ENCODE measurements at regions not wholly inside any gene's neighbourhood (a gene's known extent, or its start where the extent isn't known, plus 50 kb on each side); places are given as distances from the start of the nearest gene placed in this dataset.

DNA sequence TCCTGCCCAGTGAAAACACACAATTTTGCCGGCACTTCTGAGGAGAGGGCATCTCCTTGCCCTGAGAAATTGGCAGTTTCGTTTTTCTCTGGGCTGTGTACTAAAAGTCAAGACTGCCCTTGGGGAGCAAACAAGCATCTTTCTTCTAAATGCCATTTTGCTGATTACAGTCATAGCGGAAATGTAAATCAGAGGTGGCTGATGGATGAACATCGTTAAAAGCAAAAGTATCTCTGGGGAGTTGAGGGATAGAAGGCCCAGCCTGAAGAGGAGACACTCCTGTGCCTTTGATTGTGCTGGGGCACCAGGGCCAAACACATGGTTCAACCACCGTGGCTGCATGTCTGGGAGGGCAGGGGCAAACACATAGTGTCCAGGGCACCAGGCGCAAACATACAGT lies 49.8 kb downstream of the ABCC12 start:
- DNase-seq (ENCODE audit: low read depth): no peak
- H3K4me3 ChIP-seq (ENCODE audit: low read depth, low read length): no peak overlapping the region
- TF ChIP-seq, protein P1, sequence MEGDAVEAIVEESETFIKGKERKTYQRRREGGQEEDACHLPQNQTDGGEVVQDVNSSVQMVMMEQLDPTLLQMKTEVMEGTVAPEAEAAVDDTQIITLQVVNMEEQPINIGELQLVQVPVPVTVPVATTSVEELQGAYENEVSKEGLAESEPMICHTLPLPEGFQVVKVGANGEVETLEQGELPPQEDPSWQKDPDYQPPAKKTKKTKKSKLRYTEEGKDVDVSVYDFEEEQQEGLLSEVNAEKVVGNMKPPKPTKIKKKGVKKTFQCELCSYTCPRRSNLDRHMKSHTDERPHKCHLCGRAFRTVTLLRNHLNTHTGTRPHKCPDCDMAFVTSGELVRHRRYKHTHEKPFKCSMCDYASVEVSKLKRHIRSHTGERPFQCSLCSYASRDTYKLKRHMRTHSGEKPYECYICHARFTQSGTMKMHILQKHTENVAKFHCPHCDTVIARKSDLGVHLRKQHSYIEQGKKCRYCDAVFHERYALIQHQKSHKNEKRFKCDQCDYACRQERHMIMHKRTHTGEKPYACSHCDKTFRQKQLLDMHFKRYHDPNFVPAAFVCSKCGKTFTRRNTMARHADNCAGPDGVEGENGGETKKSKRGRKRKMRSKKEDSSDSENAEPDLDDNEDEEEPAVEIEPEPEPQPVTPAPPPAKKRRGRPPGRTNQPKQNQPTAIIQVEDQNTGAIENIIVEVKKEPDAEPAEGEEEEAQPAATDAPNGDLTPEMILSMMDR (IDR thresholded peaks at IDR 0.05; ENCODE audit: low read depth, low read length): no peak
- TF ChIP-seq, protein P2, sequence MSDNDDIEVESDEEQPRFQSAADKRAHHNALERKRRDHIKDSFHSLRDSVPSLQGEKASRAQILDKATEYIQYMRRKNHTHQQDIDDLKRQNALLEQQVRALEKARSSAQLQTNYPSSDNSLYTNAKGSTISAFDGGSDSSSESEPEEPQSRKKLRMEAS (IDR thresholded peaks at IDR 0.05; ENCODE audit: low read depth, low read length): no peak
- no peak for TF ChIP-seq POLR2A (IDR thresholded peaks at IDR 0.05; ENCODE audit: extremely low read depth, insufficient read length)
- TF ChIP-seq MYC (IDR thresholded peaks at IDR 0.05; ENCODE audit: low read depth, low read length): no peak

- TF ChIP-seq MYC (IDR thresholded peaks at IDR 0.05; ENCODE audit: low read depth, low read length) (no peak), POLR2A (IDR thresholded peaks at IDR 0.05; ENCODE audit: extremely low read depth, insufficient read length) (no peak)
- TF ChIP-seq, protein P2 (IDR thresholded peaks at IDR 0.05; ENCODE audit: low read depth, low read length): no peak
- TF ChIP-seq, protein P1 (IDR thresholded peaks at IDR 0.05; ENCODE audit: low read depth, low read length): no peak
- DNase-seq (ENCODE audit: low read depth): no peak
These were observed 50.3 kb downstream of the ABCC12 start for GRCh38 chr16:48105456-48105855.

GRCh38 chr16:48103591-48103990 lies 52.2 kb downstream of the ABCC12 start:
- TF ChIP-seq, protein P2 (IDR thresholded peaks at IDR 0.05; ENCODE audit: low read depth, low read length): no peak
- TF ChIP-seq MYC (IDR thresholded peaks at IDR 0.05; ENCODE audit: low read depth, low read length): no peak
- TF ChIP-seq POLR2A (IDR thresholded peaks at IDR 0.05; ENCODE audit: extremely low read depth, insufficient read length): no peak
- TF ChIP-seq, protein P1 (IDR thresholded peaks at IDR 0.05; ENCODE audit: low read depth, low read length): no peak
- no peak for DNase-seq (ENCODE audit: low read depth)
- no peak overlapping the region for H3K4me3 ChIP-seq (ENCODE audit: low read depth, low read length)

More at GRCh38 chr16:48105456-48105855, 50.3 kb downstream of the ABCC12 start:
- no peak overlapping the region for H3K4me3 ChIP-seq (ENCODE audit: low read depth, low read length)

DNA sequence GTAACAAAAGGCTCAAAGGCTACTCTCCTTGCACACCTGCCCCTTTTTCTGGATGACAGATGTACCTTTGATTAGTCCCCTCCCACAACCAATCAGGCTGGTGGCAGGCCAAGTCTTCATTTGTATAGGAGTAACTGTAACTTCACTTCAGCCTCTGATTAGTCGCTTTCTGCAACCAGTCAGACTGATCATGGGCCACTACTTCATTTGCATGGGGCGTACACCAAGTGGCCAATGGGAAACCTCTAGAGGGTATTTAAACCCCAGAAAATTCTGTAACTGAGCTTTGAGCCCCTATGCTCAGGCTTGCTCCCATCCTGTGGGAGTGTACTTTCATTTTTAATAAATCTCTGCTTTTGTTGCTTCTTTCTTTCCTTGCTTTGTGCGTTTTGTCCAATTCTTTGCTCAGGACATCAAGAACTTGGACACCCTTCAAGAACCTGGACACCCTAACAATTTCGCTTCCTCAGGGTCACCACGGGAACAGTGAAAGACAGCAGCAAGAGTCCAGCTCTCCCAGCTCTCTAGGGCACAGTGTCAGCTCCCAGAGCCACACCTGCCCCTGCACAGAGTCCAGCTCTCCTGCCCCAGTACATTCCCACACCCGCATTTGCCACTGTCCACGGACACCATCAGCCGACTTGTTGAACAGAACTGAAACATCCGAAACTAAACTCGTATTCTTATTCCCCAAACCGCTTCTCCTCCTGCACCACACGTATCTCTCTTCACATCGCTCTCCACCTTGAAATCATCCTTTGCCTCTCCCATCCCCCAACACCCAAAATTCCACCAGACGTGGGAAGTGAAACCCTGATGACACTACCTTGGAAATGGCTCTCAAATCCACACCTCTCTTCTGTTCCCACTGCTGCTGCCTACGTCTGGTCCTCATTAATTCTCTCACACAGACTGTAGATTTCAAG lies 53.4 kb downstream of the ABCC12 start:
- TF ChIP-seq, protein P2 (IDR thresholded peaks at IDR 0.05; ENCODE audit: low read depth, low read length): no peak
- no peak for TF ChIP-seq MYC (IDR thresholded peaks at IDR 0.05; ENCODE audit: low read depth, low read length)
- TF ChIP-seq, protein P1 (IDR thresholded peaks at IDR 0.05; ENCODE audit: low read depth, low read length): no peak
- TF ChIP-seq POLR2A (IDR thresholded peaks at IDR 0.05; ENCODE audit: extremely low read depth, insufficient read length): no peak
- no peak overlapping the region for H3K4me3 ChIP-seq (ENCODE audit: low read depth, low read length)
- no peak for DNase-seq (ENCODE audit: low read depth)

DNA sequence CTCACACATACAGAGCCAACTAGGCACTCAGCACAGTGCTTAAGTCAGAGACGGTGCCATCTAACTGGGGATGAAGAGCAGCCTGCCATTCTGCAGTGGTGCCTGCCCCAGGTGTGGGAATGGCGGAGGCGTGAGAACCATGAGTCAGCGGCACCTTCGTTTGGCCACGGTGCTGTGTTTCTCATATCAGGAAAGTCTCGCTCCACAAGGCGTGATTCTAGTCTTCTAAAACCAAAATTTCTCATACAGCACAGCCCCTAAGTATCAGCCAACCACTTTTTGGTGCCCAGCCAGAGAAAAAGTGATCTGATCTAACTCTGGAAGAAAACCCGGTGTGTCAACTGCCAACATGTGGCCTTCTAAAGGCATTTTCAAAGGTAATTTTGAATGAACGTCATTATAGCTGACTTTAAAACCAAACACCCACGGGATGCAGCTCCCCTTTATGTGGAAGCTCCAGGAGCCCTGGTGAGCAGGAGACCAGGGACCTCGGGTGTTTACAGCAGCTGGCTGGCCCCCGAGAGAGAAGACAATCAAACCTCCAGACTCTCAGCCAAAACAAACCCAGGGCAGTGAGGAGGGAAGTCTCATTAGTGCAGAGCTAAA lies 54.6 kb downstream of the ABCC12 start:
- no peak overlapping the region for H3K4me3 ChIP-seq (ENCODE audit: low read depth, low read length)
- TF ChIP-seq, protein P1 (IDR thresholded peaks at IDR 0.05; ENCODE audit: low read depth, low read length): no peak
- no peak for DNase-seq (ENCODE audit: low read depth)
